K562 (cell line): ENCODE measurements at regions not wholly inside any gene's neighbourhood (a gene's known extent, or its start where the extent isn't known, plus 50 kb on each side); places are given as distances from the start of the nearest gene placed in this dataset.
A peak's percentile ranks its signal among the peaks of the same experiment; 100 is the strongest.

ENCODE experiments used
- ATAC-seq: fragments of 200-7000 bp; cut with Tn5 transposase; 3 replicates; pipeline ENCODE4 v1.9.1; 2020; ENCODE audit warnings: moderate library complexity
- BruUV-seq: library from RNA; stranded (reverse); fragments of 400-500 nt; replicated peaks from 2 replicates; lab custom pipeline; 2021; lab: Mats Ljungman, UMichigan
- CTCF ChIA-PET: fragments of 300-600 bp; formaldehyde crosslinking; extraction: SDS; loops from one replicate; lab custom pipeline; 2021; ENCODE audit warnings: low intra/inter-chr PET ratio; lab: Yijun Ruan, JAX
- POLR2A ChIA-PET: fragments of 300-600, 350-650 bp; sonication (Branson Sonifier 250); formaldehyde crosslinking; extraction: SDS; loops from one replicate; lab custom pipeline; 2021; ENCODE audit warnings: antibody characterized with exemption, inconsistent platforms; lab: Yijun Ruan, JAX
- DNase-seq, 4 experiments: peaks; one replicate each; pipeline versions ENCODE4 v3.0.0 to v3.0.0-alpha.2; 2011 to 2018; ENCODE audit warnings: low spot score in 3 of 4, mixed read lengths in 3 of 4; ENCODE audit errors: extremely low read depth in 1 of 4
- FAIRE-seq: peaks from 2 replicates; lab custom pipeline; 2011; peaks lifted over from hg19 to GRCh38; lab: Jason Lieb, UNC
- H2AFZ ChIP-seq: 2 replicates; pipeline ENCODE4 v1.6.0; 2011; ENCODE audit warnings: low read depth, low read length, control low read depth, inconsistent platforms
- H3K27ac ChIP-seq: fragments of 200-600 bp; 3 replicates; pipeline ENCODE4 v1.8.0; 2011; ENCODE audit warnings: low read depth, mild to moderate bottlenecking, control low read depth, inconsistent platforms, low read length, moderate library complexity, mixed read lengths; ENCODE audit errors: extremely low read depth
- H3K27me3 ChIP-seq, 2 experiments: fragments of 300-600 bp in 1 of 2; 2 replicates in 1 of 2; 3 replicates in 1 of 2; pipeline versions ENCODE4 v1.6.0 to v1.8.0; 2011; ENCODE audit warnings: inconsistent platforms in 2 of 2, low read length in 2 of 2, mild to moderate bottlenecking in 1 of 2, mixed read lengths in 1 of 2, moderate library complexity in 1 of 2; ENCODE audit not compliant: control insufficient read depth in 2 of 2, insufficient read depth in 2 of 2
- H3K36me3 ChIP-seq: fragments of 300-600 bp; 3 replicates; pipeline ENCODE4 v1.8.0; 2011; ENCODE audit warnings: mild to moderate bottlenecking, low read length, inconsistent platforms; ENCODE audit not compliant: control insufficient read depth, insufficient read depth
- H3K4me1 ChIP-seq, 2 experiments: fragments of 200-600 bp in 1 of 2; replicated peaks in 1 of 2; 2 replicates in 1 of 2; 3 replicates in 1 of 2; pipeline versions ENCODE4 v1.5.1 to v1.8.0; 2011; ENCODE audit warnings: inconsistent platforms in 2 of 2, low read length in 2 of 2, mild to moderate bottlenecking in 1 of 2, mixed read lengths in 1 of 2, moderate library complexity in 1 of 2; ENCODE audit not compliant: control insufficient read depth in 2 of 2, insufficient read depth in 2 of 2
- H3K4me2 ChIP-seq: 2 replicates; pipeline ENCODE4 v1.6.1; 2011; ENCODE audit warnings: low read length, control low read depth, inconsistent platforms, mixed read lengths; ENCODE audit not compliant: insufficient read depth
- H3K4me3 ChIP-seq: fragments of 200-600 bp; sonication (generic), shearing (Covaris generic); 2 replicates; pipeline ENCODE4 v1.5.1; 2016; ENCODE audit warnings: control low read depth, inconsistent platforms
- H3K79me2 ChIP-seq: fragments of 200-600 bp; 3 replicates; pipeline ENCODE4 v1.8.0; 2011; ENCODE audit warnings: low read length, inconsistent platforms; ENCODE audit not compliant: control insufficient read depth, insufficient read depth
- H3K9ac ChIP-seq, 2 experiments: 2 replicates each; pipeline versions ENCODE4 v1.6.0 to v1.6.1; 2011; ENCODE audit warnings: low read depth in 2 of 2, low read length in 2 of 2, control low read depth in 1 of 2, inconsistent platforms in 1 of 2, mild to moderate bottlenecking in 1 of 2, mixed read lengths in 1 of 2; ENCODE audit not compliant: insufficient read depth in 1 of 2
- H3K9me1 ChIP-seq: one replicate; pipeline ENCODE4 v1.6.0; 2011; ENCODE audit warnings: inconsistent platforms, mild to moderate bottlenecking, low read length, moderate library complexity; ENCODE audit not compliant: control insufficient read depth, insufficient read depth
- H3K9me3 ChIP-seq: replicated peaks from 2 replicates; pipeline ENCODE4 v1.5.1; 2011; ENCODE audit warnings: low read depth, low read length, inconsistent platforms; ENCODE audit not compliant: control insufficient read depth, insufficient read depth
- H4K20me1 ChIP-seq: replicated peaks from 2 replicates; pipeline ENCODE4 v1.6.1; 2011; ENCODE audit warnings: low read length, inconsistent platforms, mixed read lengths; ENCODE audit not compliant: control insufficient read depth, insufficient read depth
- NR2C1 ChIP-seq, 2 experiments: fragments of 450-650 bp; IDR thresholded peaks; 2 replicates each; pipeline ENCODE4 v1.6.1; 2017; ENCODE audit warnings: mild to moderate bottlenecking in 2 of 2, antibody characterized with exemption in 1 of 2, inconsistent platforms in 1 of 2, missing compliant biosample characterization in 1 of 2, missing genetic modification characterization in 1 of 2
- RNF219 ChIP-seq: fragments of 250-450 bp; sonication (Bioruptor Pico); IDR thresholded peaks from 2 replicates; pipeline ENCODE4 v1.5.0; 2022; ENCODE audit warnings: mild to moderate bottlenecking
- WGBS: fragments of 100-300 bp; shearing (Covaris generic); methylation state at CpG from one replicate; pipeline ENCODE4 v1.1.6; 2016; ENCODE audit warnings: low coverage, mixed read lengths; ENCODE audit not compliant: insufficient coverage; ENCODE audit errors: missing lambda C conversion rate; 5-methylcytosine and 5-hydroxymethylcytosine counted together
- in situ Hi-C: fragments of 300-500 bp; cut with MboI; formaldehyde crosslinking; loops from 4 replicates; pipeline ENCODE4 v1.15.0; 2018; ENCODE audit warnings: inconsistent platforms, mixed read lengths
- intact Hi-C: fragments of 100-400 bp; cut with micrococcal nuclease; formaldehyde crosslinking; loops from 2 replicates; pipeline ENCODE4 v1.14.2; 2022
- TF ChIP-seq, protein P1 (sequence below): sonication (generic); formaldehyde crosslinking; IDR thresholded peaks from 2 replicates; pipeline ENCODE4 v1.5.0; 2020; ENCODE audit warnings: missing genetic modification reagents

- H3K9ac ChIP-seq = 0 out of 4 replicates have a peak overlapping the region, but pooled peaks of 1 of the 2 experiments have one; percentile 26
- H3K4me1 ChIP-seq = no peaks in the 10 kb centered on the region; a peak in 1 of 5 replicates
- ChIA-PET CTCF (no interaction called here), POLR2A (no interaction called here)
- FAIRE-seq = no peak
- 63% methylated on average over 6 of the region's 8 CpGs for WGBS
- BruUV-seq = no TSS peak
- H3K27me3 ChIP-seq = no peaks in the 10 kb centered on the region
- no peak for ATAC-seq
- no peak overlapping the region for H3K4me3 ChIP-seq
- no peak for DNase-seq
- H3K36me3 ChIP-seq = no peaks in the 10 kb centered on the region
- H3K9me3 ChIP-seq = no peaks in the 10 kb centered on the region
- H3K79me2 ChIP-seq = no peaks in the 10 kb centered on the region
- in situ Hi-C loops (no loop called here), intact Hi-C loops (loop anchor here (10.0 kb wide), 2 partner anchors 295 to 835 kb away; partner anchors contain the start of gene SP140L)
- H2AFZ ChIP-seq = no peak overlapping the region
- no peaks in the 10 kb centered on the region for H3K9me1 ChIP-seq
- TF ChIP-seq, protein P1, sequence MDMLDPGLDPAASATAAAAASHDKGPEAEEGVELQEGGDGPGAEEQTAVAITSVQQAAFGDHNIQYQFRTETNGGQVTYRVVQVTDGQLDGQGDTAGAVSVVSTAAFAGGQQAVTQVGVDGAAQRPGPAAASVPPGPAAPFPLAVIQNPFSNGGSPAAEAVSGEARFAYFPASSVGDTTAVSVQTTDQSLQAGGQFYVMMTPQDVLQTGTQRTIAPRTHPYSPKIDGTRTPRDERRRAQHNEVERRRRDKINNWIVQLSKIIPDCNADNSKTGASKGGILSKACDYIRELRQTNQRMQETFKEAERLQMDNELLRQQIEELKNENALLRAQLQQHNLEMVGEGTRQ = no peak
- TF ChIP-seq RNF219 (no peak), NR2C1 (IDR thresholded peaks at IDR 0.05) (no peak), NR2C1 (tag; IDR thresholded peaks at IDR 0.05) (no peak)
- H4K20me1 ChIP-seq = no peaks in the 10 kb centered on the region
- H3K27ac ChIP-seq = no peak overlapping the region
- no peak overlapping the region for H3K4me2 ChIP-seq
These were observed 93.2 kb upstream of the CAB39 start for GRCh38 chr2:230619491-230619890.
